NCI-H1092 (cell line): ENCODE measurements at regions not wholly inside any gene's neighbourhood (a gene's known extent, or its start where the extent isn't known, plus 50 kb on each side); places are given as distances from the start of the nearest gene placed in this dataset.

Source experiments
- DNase-seq: peaks from one replicate; lab custom pipeline; 2025; lab: John Stamatoyannopoulos, UW

DNA sequence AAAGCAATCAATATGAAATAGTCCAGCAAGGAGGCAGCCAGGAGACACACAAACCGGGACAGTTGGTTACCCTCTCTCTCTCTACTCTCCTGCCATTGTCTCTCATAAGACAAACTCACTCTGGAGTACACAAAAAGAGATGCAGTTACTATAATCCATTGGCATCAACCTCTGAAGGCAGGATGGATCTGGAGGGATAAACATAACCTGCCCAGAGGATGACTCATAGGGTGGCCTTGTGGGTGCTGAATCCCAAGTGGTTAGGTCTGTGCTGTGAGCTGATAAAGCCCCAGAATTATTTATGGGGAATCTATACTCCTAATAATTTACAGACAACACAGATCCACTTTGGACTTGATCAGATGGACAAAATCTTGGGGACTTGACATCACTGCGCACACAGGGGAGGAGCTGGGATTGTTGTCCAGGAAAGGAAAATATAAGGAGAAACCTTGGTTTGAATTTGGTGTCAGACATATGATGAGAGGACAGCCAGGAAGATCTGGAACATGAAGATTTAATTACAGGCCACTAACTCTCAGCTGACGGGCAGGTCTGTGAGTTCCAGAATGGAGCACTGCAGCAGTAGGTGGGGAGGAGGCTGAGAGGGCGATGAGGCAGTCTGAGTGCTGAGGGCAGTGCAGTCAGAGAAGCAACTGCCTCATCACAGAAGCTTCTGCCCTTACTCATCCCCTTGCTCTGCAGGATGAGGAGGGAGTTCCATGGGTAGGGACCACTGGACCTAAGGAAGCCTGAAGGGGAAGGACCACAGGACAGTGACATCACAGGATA lies 113.9 kb upstream of the PRSS58 start:
- no peak for DNase-seq

DNA sequence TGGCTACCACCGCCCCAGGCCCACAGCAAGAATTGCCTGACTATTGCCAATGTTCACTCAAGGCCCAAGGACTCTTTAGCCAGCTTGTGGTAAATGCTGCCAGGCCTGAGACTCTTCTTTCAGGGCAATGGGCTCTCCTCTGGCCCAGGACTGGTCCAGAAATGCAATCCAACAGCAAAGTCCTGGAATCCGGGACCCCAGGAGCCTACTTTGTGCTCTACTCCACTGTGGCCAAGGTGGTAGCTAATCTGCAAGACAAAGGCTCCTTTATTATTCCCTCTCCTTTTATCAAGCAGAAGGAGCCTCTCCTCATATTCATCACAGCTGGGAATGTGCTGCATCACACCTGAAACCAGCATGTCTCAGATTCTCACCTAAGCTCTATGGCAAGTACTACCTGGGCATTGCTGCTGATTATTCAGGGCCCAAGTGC lies 107.6 kb upstream of the PRSS58 start:
- no peak for DNase-seq

DNA sequence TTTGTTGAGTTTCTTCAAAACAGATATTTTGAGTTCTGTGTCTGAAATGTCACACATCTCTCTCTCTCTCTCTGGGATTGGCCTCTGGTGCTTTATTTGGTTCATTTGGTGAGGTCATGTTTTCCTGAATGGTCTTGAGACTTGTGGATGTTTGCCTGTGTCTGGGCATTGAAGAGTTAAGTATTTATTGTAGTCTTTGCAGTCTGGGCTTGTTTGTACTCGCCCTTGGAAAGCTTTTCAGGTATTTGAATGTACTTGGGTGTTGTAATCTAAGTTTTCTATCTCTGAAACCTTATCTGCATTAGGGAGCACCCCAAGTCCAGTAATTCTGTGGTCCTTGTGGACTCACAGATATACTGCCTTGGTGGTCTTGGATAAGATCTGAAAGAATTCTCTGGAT lies 106.7 kb upstream of the PRSS58 start:
- no peak for DNase-seq

DNA sequence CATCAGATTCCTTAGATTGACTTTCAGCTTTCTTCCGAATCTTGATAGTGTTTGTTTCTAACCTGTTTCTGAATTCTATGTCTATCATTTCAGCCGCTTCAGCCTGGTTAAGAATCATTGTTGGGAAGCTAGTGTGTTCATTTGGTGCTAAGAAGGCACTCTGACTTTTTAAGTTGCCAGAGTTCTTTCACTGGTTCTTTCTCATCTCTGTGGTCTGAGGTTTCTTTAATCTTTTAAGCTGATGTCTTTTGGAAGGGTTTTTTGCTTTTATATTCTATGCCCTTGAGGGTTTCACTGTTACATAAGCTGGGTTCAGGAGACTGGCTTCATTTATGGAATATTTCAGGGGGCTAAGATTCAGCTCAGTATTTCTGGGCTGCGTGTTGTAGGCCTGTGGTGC lies 104.5 kb upstream of the PRSS58 start:
- no peak for DNase-seq

DNA sequence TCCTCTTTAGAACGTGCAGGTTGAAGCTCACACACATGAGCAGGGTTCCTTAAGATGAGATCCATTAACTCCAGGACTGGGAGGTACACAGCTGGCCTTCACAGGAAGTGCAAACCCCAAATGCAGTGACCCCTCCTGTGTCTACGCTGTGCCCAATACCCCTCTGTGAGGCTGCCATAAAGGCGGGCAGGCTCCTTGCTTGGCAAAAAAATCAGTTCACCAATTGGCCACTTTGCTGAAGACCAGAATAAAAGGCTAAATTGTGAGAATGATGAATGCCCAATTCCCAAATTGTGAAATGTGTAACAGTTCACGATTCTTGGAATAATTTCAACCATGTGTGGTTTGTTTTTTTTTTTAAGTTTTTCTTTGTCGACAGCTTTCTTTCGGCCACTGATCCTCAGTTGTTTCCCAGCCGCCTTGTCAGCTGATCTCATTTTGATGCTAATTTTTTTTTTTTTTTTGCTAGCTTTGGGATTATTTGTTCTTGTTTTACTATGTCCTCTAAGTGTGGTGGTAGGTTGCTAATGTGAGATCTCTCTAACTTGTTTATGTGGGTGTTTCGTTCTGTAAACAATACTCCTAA lies 101.9 kb upstream of the PRSS58 start:
- no peak for DNase-seq

DNA sequence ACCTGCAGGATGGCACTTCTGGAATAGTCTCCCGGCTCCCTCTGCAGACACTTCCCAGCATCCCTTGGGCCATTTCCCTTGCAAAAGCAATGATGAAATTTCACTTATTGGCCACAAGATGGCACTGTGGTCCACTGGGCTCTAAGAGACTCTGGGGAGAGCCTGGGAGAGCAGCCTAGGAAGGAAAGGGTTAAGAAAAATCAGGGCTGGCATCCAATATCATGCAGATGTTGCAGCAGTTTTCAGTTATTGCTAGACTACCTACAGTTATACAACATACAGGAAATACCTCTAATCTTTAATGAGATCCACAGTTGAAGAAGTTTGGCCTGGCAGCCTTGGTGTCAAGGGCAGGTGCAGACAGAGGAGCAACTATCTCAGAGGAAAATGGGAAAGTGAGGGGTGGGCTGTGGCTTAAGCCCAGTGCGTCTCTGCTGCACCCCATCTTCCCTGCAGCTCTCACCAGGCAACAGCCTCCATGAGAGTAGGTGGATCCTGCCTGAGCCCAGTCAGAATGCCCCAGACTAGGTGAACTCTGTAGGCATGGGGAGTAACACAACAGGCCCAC lies 100.2 kb upstream of the PRSS58 start:
- DNase-seq = peak; percentile 15

DNA sequence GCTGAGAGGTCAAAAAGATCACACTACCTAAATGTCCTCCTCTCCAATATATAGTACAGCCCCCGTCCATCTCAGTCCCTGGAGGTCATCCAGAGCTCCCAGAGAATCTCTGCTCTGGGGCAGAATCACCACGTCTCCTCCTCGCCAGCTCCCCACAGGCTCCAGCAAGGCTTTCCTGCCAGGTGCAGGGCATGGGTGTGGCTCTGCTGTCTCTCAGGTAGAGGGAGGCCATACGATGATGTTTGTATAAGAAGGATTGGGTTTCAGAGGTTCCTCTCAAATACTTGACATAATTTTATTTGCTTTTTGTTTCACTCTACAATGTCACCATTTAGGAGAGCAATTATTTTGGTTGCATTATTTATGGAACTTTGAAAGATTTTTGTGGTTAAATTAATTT lies 98.3 kb upstream of the PRSS58 start:
- DNase-seq = no peak

DNA sequence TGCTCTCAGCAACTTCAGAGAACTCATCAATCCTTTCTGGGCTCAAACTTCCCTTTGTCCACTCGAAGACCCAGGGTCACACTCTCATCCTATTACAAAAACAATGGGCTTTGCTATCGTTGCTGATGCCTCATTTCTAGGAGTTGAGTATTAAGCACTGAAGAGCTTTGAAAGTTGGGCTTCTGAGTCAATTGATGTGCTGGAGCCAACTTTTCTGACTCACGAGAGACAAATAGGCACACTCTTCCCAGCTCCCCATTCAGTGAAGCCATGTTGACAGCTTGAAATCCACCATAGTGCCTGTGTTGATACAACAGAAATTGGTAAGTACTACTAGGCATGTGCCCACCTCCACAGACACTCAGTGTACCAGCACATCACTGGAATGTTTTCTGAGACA lies 97.5 kb upstream of the PRSS58 start:
- no peak for DNase-seq

GRCh38 chr7:142353147-142354060 lies 95.5 kb upstream of the PRSS58 start:
- no peak for DNase-seq

GRCh38 chr7:142352543-142352942 lies 94.7 kb upstream of the PRSS58 start:
- no peak for DNase-seq

GRCh38 chr7:142351145-142351544 lies 93.3 kb upstream of the PRSS58 start:
- DNase-seq = no peak

DNA sequence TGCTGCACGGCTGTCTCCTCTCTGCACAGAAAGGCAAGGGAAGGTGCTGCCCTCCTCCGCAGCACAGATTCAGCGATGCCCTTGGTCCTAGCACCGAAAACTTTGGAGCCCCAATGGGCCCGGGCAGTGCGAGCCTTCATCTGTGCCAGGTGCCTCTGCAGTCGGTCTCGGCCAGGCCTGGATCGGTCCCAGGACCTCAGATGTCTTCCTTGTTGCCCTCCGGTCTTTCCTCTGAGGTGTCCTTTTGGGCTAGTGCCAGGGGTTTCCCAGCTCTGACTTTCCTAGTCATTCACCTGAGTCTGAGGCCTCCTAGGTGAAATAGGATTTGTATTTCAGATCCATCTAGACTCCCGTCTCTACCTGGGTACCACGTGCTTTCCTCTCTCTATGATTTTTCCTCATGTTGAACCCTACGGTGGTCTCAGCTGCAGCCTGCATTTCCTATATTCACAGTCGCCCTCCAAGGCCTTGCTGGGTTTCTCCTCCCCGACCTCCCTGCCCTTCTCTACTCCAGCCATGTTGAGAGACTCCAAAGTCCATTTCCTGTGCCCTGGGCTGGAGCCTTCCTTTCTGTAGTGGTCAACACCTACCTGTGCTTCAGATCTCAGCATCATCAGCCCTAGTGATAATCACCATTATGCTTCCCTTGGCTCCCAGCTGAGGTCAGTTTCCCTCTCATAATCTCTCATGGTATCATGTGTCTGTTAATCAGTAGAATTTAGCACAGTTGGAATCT lies 92.0 kb upstream of the PRSS58 start:
- no peak for DNase-seq

GRCh38 chr7:142348921-142349405 lies 91.1 kb upstream of the PRSS58 start:
- no peak for DNase-seq

GRCh38 chr7:142348100-142348499 lies 90.2 kb upstream of the PRSS58 start:
- DNase-seq = no peak

DNA sequence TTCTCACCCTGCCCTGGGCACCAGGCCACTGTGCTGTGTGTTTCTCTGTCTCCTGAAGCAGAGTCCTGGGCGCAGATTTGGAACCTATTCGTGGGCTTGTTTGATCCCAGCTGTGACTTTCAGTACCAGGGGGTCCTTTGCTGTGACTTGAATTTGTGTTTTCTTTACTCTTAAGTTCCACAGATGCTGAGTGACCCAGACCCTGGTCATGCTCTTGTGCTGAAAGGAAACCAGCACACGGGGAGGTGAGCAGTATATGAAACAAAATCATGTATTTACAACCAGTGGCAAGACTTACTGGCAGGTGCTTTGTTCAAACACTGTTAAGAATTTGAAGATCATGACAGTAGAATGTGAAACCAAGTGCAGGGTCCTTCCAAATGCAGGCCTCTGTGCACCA lies 89.2 kb upstream of the PRSS58 start:
- no peak for DNase-seq

- DNase-seq = no peak
These were observed 88.0 kb upstream of the PRSS58 start for GRCh38 chr7:142345811-142346210.

DNA sequence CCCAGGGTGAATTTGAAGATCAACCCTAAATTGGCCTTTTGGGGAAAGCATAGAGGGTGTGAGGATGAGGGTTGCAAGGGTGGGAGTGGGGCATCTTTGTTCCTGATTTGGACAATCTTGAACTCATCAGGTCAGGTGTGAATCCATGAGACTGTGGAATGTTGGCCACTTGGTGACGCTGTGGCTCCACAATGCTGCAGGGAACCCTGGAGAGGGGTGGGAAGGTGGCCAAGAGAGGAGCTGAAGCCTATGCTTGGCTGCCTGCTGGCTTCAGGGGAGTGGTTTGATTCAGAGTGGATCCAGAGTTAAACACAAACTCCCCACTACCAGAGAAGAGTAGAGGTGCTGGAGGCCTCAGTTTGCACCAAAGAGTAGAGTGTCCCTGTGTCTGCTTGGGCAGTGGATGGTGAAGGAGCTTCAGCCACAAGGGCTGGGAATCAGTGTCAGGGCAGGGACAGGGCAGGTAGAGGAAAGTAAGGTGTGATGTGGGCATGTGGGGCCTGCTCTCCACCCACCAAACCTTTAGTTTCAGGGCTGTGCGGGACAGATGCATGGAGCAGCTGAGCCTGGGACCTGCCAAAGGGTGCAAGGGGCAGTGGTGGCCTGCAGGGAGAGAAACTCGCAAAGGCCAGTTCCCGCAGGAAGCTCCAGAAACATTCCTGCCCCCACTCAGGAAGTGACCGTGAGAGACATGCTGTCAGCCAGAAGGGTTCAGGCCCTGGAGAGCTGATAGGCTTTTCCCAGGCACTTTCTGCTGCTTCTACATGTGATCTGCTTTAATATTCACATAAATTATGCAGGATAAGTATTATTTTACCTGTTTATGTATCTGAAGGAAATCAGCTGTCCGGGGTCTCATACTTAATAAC lies 81.0 kb upstream of the PRSS58 start:
- DNase-seq = peak; percentile 7

DNA sequence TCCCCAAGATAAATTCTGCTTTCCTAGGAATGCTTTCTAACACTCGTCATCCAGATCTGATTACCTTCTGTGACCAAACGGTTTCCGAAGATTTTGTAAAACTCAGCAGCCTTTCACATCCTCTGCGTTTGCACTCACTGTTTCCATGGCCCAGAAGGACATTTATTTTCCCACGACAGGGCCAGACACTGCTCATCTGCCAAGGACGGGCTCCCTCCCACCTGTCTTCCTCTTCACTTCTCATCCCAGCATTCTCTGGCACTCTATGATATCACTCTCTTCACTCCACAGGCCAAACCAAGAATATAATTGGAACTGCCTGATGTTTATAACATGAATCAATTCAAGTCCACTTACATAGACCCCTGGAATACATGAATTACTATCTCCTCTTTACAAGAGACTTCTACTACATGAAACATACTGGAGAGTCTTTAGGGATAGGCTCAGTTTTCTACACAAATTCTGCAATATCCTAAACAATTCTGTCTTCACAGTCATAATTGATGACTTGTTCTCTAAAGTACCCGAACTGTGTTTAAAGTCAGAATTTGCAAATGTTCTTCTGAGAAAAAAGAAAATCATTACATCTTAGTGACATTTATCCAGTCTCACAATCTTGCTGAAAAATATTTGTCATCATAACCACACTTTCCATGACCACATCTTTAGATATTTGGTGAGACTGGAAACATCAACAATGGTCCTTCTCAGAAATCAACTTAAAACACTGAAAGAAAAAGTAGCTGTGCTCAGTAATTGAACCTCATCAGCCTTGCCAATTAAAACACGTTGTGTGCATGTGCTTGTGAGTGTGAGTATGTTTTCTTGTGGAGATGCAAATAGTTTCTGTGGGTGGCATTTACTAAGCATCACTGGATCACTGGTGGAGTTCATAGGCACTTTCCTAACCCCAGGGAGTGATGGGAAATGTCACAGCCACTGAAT lies 79.5 kb upstream of the PRSS58 start:
- DNase-seq = no peak

DNA sequence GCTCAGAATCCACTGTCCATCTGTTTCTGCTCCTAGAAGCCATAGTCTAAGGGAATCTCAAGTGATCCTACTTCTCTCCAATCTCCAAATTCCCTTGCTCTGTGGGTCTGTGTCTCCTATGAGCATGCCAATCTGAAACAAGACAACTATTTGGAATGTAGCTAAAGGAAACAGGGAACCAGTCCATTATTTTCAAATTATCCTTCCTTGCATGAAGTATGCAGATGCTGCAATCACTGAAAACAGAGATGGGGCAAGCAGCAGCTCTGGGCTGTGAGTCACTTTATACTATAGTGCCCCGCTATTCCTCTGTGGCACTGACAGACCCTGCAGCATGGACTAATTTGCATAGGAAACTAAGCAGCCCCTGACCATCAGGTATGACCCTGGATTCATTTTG lies 76.9 kb upstream of the PRSS58 start:
- DNase-seq = no peak
